RWPE2 (cell line): ENCODE measurements at regions not wholly inside any gene's neighbourhood (a gene's known extent, or its start where the extent isn't known, plus 50 kb on each side); places are given as distances from the start of the nearest gene placed in this dataset.
"Not testable (repeated sequence)": the region's sequence is repeated elsewhere in the genome, so short reads cannot be mapped to it uniquely, and the experiment has no call there.

Experiments
- ATAC-seq: fragments of 200-7000 bp; cut with Tn5 transposase; 3 replicates; pipeline ENCODE4 v1.9.1; 2021; ENCODE audit warnings: low read depth
- DNase-seq: peaks from one replicate; pipeline ENCODE4 v3.0.0-alpha.2; 2020; ENCODE audit warnings: low spot score
- H3K27ac ChIP-seq: fragments of 450-650 bp; 2 replicates; pipeline ENCODE4 v1.5.1; 2017; ENCODE audit warnings: mild to moderate bottlenecking; ENCODE audit not compliant: poor library complexity, severe bottlenecking
- H3K27me3 ChIP-seq: fragments of 250-450 bp; sonication (Bioruptor Pico); 2 replicates; pipeline ENCODE4 v1.5.1; 2021; ENCODE audit warnings: mild to moderate bottlenecking, moderate library complexity; ENCODE audit not compliant: insufficient read depth, poor library complexity, severe bottlenecking
- H3K36me3 ChIP-seq: fragments of 250-450 bp; sonication (Bioruptor Pico); 2 replicates; pipeline ENCODE4 v1.5.1; 2020; ENCODE audit warnings: low read depth, mild to moderate bottlenecking, moderate library complexity
- H3K4me1 ChIP-seq: fragments of 250-450 bp; sonication (Bioruptor Pico); 2 replicates; pipeline ENCODE4 v1.5.1; 2021; ENCODE audit warnings: mild to moderate bottlenecking, moderate library complexity; ENCODE audit not compliant: insufficient read depth, poor library complexity, severe bottlenecking
- H3K4me3 ChIP-seq: fragments of 250-450 bp; sonication (Bioruptor Pico); 2 replicates; pipeline ENCODE4 v1.5.1; 2021; ENCODE audit warnings: mild to moderate bottlenecking, moderate library complexity; ENCODE audit not compliant: severe bottlenecking
- H3K9me3 ChIP-seq: fragments of 250-450 bp; sonication (Bioruptor Pico); 2 replicates; pipeline ENCODE4 v1.5.1; 2021; ENCODE audit warnings: mild to moderate bottlenecking, moderate library complexity; ENCODE audit not compliant: severe bottlenecking
- CTCF ChIP-seq: fragments of 450-650 bp; IDR thresholded peaks from one replicate; pipeline ENCODE4 v1.5.1; 2017; ENCODE audit warnings: mild to moderate bottlenecking, moderate library complexity; ENCODE audit not compliant: poor library complexity, severe bottlenecking

DNA sequence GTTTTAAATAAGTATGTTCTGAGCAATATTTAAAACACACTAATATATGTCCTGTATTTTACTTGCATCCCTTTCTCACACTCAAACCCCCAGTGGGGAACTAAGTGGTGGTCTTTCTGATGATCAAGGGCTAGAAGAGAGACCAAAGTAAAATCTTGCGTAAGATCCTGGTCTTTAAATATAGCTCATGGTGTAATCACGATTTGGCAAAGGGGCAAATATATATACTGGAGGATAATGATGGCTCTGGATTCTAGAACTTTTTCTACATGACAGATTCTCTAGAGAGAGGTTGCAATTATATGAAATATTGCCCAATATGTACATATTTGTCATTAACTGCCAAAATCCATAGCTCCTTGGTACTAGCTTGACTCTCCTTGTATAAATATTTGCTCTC lies 438.3 kb downstream of the NXPH1 start:
- DNase-seq (no peak), ATAC-seq (no peak)
- Histone ChIP-seq H3K36me3 (no peaks in the 10 kb centered on the region), H3K9me3 (no peaks in the 10 kb centered on the region), H3K27me3 (no peaks in the 10 kb centered on the region), H3K4me1 (no peaks in the 10 kb centered on the region), H3K4me3 (no peak overlapping the region), H3K27ac (no peak overlapping the region)
- no peak for TF ChIP-seq CTCF

- Histone ChIP-seq H3K4me1 (no peaks in the 10 kb centered on the region), H3K9me3 (peaks cover 7% of the 10 kb centered on the region), H3K27ac (no peak overlapping the region), H3K4me3 (no peak overlapping the region), H3K27me3 (no peaks in the 10 kb centered on the region), H3K36me3 (no peaks in the 10 kb centered on the region)
- no peak for TF ChIP-seq CTCF
- ATAC-seq (no peak), DNase-seq (no peak)
These were observed 448.5 kb downstream of the NXPH1 start for GRCh38 chr7:8881916-8882315.

GRCh38 chr7:8885480-8886000 lies 452.1 kb downstream of the NXPH1 start:
- ATAC-seq (no peak), DNase-seq (no peak)
- H3K27ac ChIP-seq: no peak overlapping the region
- no peak overlapping the region for H3K4me3 ChIP-seq
- peaks cover 7% of the 10 kb centered on the region for H3K9me3 ChIP-seq
- TF ChIP-seq CTCF: no peak
- H3K36me3 ChIP-seq: no peaks in the 10 kb centered on the region
- no peaks in the 10 kb centered on the region for H3K4me1 ChIP-seq
- no peaks in the 10 kb centered on the region for H3K27me3 ChIP-seq

DNA sequence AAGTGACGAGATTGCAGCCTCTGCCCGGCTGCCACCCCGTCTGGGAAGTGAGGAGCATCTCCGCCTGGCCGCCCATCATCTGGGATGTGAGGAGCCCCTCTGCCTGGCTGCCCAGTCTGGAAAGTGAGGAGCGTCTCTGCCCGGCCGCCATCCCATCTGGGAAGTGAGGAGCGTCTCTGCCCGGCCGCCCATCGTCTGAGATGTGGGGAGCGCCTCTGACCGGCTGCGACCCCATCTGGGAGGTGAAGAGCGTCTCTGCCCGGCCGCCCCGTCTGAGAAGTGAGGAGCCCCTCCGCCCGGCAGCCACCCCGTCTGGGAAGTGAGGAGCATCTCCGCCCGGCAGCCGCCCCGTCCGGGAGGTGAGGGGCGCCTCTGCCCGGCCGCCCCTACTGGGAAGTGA lies 456.9 kb downstream of the NXPH1 start:
- not testable (repeated sequence) for H3K4me1 ChIP-seq, H3K9me3 ChIP-seq, H3K27me3 ChIP-seq, H3K4me3 ChIP-seq, H3K27ac ChIP-seq, DNase-seq, H3K36me3 ChIP-seq, ATAC-seq

- no peak for DNase-seq
- H3K9me3 ChIP-seq: no peaks in the 10 kb centered on the region
- no peaks in the 10 kb centered on the region for H3K27me3 ChIP-seq
- ATAC-seq: no peak
- no peak overlapping the region for H3K27ac ChIP-seq
- TF ChIP-seq CTCF: no peak
- H3K4me1 ChIP-seq: no peaks in the 10 kb centered on the region
- no peak overlapping the region for H3K4me3 ChIP-seq
- no peaks in the 10 kb centered on the region for H3K36me3 ChIP-seq
These were observed 460.4 kb downstream of the NXPH1 start for GRCh38 chr7:8893775-8894174.
